Stimulated activated CD8-positive, alpha-beta memory T cell treated with anti-CD3 and anti-CD28 coated beads, Interleukin-4, amount 100 ng/mL, for 24 hours (primary cell): ENCODE measurements at regions not wholly inside any gene's neighbourhood (a gene's known extent, or its start where the extent isn't known, plus 50 kb on each side); places are given as distances from the start of the nearest gene placed in this dataset.

Experiments used
- DNase-seq: peaks from one replicate; pipeline ENCODE4 v3.0.0-alpha.2; 2020; ENCODE audit warnings: low read depth

- DNase-seq = no peak
Observed at GRCh38 chr10:44854693-44855350, 56.3 kb upstream of the TMEM72 start.

GRCh38 chr10:44856696-44857095, 54.4 kb upstream of the TMEM72 start:
- no peak for DNase-seq

GRCh38 chr10:44857363-44858016, 53.6 kb upstream of the TMEM72 start:
- DNase-seq = peak; percentile 44

GRCh38 chr10:44858017-44858371, 53.1 kb upstream of the TMEM72 start:
- no peak for DNase-seq

- DNase-seq = no peak
Observed at GRCh38 chr10:44858988-44859387, 52.1 kb upstream of the TMEM72 start.

- DNase-seq = no peak
Observed at GRCh38 chr10:44859546-44860285, 51.4 kb upstream of the TMEM72 start.

- no peak for DNase-seq
Observed at GRCh38 chr10:44860811-44861736, 50.1 kb upstream of the TMEM72 start.
